Panc1 (cell line): ENCODE measurements at regions not wholly inside any gene's neighbourhood (a gene's known extent, or its start where the extent isn't known, plus 50 kb on each side); places are given as distances from the start of the nearest gene placed in this dataset.

ENCODE experiments used
- ATAC-seq: fragments of 200-7000 bp; cut with Tn5 transposase; 2 replicates; pipeline ENCODE4 v1.9.1; 2020; ENCODE audit warnings: mild to moderate bottlenecking, moderate library complexity
- BruUV-seq: library from RNA; stranded (reverse); fragments of 400-500 nt; replicated peaks from 2 replicates; lab custom pipeline; 2021; lab: Mats Ljungman, UMichigan
- CTCF ChIA-PET: fragments of 300-600 bp; sonication (Branson Sonifier 250); formaldehyde crosslinking; loops from one replicate; lab custom pipeline; 2022; ENCODE audit warnings: antibody characterized with exemption; lab: Charles Lee
- POLR2A ChIA-PET: fragments of 300-600 bp; sonication (Branson Sonifier 250); formaldehyde crosslinking; loops from one replicate; lab custom pipeline; 2022; ENCODE audit warnings: antibody characterized with exemption; lab: Charles Lee
- DNase-seq: peaks from one replicate; pipeline ENCODE4 v3.0.0-alpha.2; 2010; ENCODE audit warnings: low read depth, low spot score
- H3K27ac ChIP-seq: 2 replicates; pipeline ENCODE4 v1.5.1; 2011; ENCODE audit warnings: mild to moderate bottlenecking, low read length, inconsistent platforms
- H3K27me3 ChIP-seq: fragments of 200-500 bp; sonication (Bioruptor generic); 2 replicates; pipeline ENCODE4 v1.6.0; 2014; ENCODE audit warnings: low read length, inconsistent platforms; ENCODE audit not compliant: control insufficient read depth, insufficient read depth
- H3K36me3 ChIP-seq: fragments of 200-500 bp; sonication (Bioruptor generic); 2 replicates; pipeline ENCODE4 v1.5.1; 2014; ENCODE audit warnings: inconsistent platforms, mild to moderate bottlenecking, low read length, moderate library complexity; ENCODE audit not compliant: control insufficient read depth, insufficient read depth
- H3K4me1 ChIP-seq: 2 replicates; pipeline ENCODE4 v1.5.1; 2011; ENCODE audit warnings: inconsistent platforms, mild to moderate bottlenecking, low read length, moderate library complexity; ENCODE audit not compliant: control insufficient read depth, insufficient read depth
- H3K4me3 ChIP-seq, 2 experiments: 2 replicates each; pipeline ENCODE4 v1.5.1; 2011 to 2012; ENCODE audit warnings: low read depth in 2 of 2, low read length in 2 of 2, mild to moderate bottlenecking in 2 of 2, inconsistent platforms in 1 of 2, moderate library complexity in 1 of 2
- H3K9me3 ChIP-seq: fragments of 200-500 bp; sonication (Bioruptor generic); 2 replicates; pipeline ENCODE4 v1.5.1; 2014; ENCODE audit warnings: low read depth, mild to moderate bottlenecking, inconsistent platforms, low read length, moderate library complexity; ENCODE audit not compliant: control insufficient read depth, insufficient read depth
- CTCF ChIP-seq: fragments of 450-650 bp; IDR thresholded peaks from 2 replicates; pipeline ENCODE4 v1.5.1; 2017; ENCODE audit warnings: mild to moderate bottlenecking
- POLR2AphosphoS5 ChIP-seq: IDR thresholded peaks from 2 replicates; pipeline ENCODE4 v1.6.1; 2012; ENCODE audit warnings: mild to moderate bottlenecking, low read depth, low read length, moderate library complexity
- REST ChIP-seq, 2 experiments: IDR thresholded peaks; 2 replicates each; pipeline ENCODE4 v1.6.1; 2011 to 2012; ENCODE audit warnings: low read depth in 2 of 2, control low read depth in 1 of 2, low read length in 1 of 2, mild to moderate bottlenecking in 1 of 2, moderate library complexity in 1 of 2; ENCODE audit not compliant: insufficient read depth in 1 of 2
- SIN3A ChIP-seq: IDR thresholded peaks from 2 replicates; pipeline ENCODE4 v1.6.1; 2012; ENCODE audit warnings: low read depth, mild to moderate bottlenecking, low read length, moderate library complexity, borderline replicate concordance; ENCODE audit not compliant: insufficient read depth
- TCF7L2 ChIP-seq: IDR thresholded peaks from 2 replicates; pipeline ENCODE4 v1.6.1; 2011; ENCODE audit warnings: mild to moderate bottlenecking, low read depth, low read length, inconsistent platforms
- in situ Hi-C: cut with HindIII; loops from 2 replicates; pipeline ENCODE4 v1.10.0; 2016; ENCODE audit warnings: low sequenced_read_pairs, low pct_unique_long_range_greater_than_20kb
- intact Hi-C: fragments of 100-400 bp; cut with micrococcal nuclease; formaldehyde crosslinking; loops from one replicate; pipeline ENCODE4 v1.10.0; 2022; ENCODE audit not compliant: unreplicated experiment

DNA sequence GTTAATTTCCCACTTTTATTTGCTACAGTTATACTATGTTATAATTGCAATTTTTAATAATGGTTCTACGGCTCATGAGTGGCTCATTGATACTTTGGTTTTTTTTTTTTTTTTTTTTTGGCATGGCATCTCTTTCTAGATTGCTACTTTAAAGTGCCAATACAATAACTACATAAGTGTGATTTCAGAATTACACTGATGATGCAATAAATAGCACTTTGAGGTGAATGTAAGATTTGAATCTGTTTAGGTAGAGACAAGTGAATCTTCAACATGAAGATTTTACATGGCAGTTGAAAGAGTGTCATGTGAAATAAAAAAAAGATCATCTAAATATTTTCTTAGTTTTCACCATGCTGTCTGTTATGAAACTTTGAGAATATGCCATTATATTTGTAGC, 75.7 kb downstream of the KBTBD8 start:
- Histone ChIP-seq H3K36me3 (no peaks in the 10 kb centered on the region), H3K4me1 (no peaks in the 10 kb centered on the region), H3K9me3 (no peaks in the 10 kb centered on the region), H3K4me3 (no peak overlapping the region), H3K27ac (no peak overlapping the region), H3K27me3 (no peaks in the 10 kb centered on the region)
- in situ Hi-C loops, result no loop called here
- POLR2A ChIA-PET, result no interaction called here
- intact Hi-C loops, result no loop called here
- ATAC-seq (no peak), DNase-seq (no peak)
- BruUV-seq, result no TSS peak
- no peak for TF ChIP-seq CTCF
- TF ChIP-seq REST (IDR thresholded peaks at IDR 0.05; ENCODE audit: insufficient read depth in 1 of 2, low read depth in 2 of 2, low read length in 1 of 2), result no peak
- CTCF ChIA-PET, result no interaction called here

- Histone ChIP-seq H3K4me3 (no peak overlapping the region), H3K4me1 (no peaks in the 10 kb centered on the region), H3K9me3 (no peaks in the 10 kb centered on the region), H3K36me3 (no peaks in the 10 kb centered on the region), H3K27me3 (no peaks in the 10 kb centered on the region), H3K27ac (no peak overlapping the region)
- intact Hi-C loops, result no loop called here
- TF ChIP-seq CTCF (no peak), REST (IDR thresholded peaks at IDR 0.05; ENCODE audit: insufficient read depth in 1 of 2, low read depth in 2 of 2, low read length in 1 of 2) (no peak), SIN3A (no peak), POLR2AphosphoS5 (no peak), TCF7L2 (no peak)
- in situ Hi-C loops, result no loop called here
- ChIA-PET POLR2A (no interaction called here), CTCF (no interaction called here)
- no TSS peak for BruUV-seq
- DNase-seq (no peak), ATAC-seq (no peak)
Measured at GRCh38 chr3:67075295-67075694, 77.2 kb downstream of the KBTBD8 start.
